ENCODE measurements at regions not wholly inside any gene's neighbourhood (a gene's known extent, or its start where the extent isn't known, plus 50 kb on each side); places are given as distances from the start of the nearest gene placed in this dataset.

DNA sequence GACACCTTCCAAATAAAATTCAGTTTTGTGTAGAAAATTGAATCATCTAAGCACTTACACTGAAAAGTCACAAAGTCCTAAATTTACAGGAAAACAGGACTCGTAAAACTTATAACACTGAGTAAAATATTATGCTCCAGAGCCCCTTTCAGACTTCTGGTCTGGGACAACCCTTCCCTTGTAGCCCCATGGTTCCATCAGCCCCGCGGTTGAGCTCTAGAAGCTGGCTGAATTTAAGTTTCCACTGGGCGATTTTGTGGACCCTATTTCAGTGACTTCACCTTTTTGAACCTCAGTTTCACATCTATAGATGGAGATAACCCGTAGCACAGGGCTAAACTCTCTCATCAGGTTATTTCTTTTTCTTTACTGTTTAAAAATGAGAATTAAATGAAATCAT is 117.7 kb upstream of the BACH2 start:
- no peaks in the 10 kb centered on the region for H3K36me3 ChIP-seq (ENCODE audit: insufficient read depth, low read length)
- no peak overlapping the region for H3K4me3 ChIP-seq (ENCODE audit: low read length)
- H3K27me3 ChIP-seq (ENCODE audit: control insufficient read depth, insufficient read depth, low read length) = peaks cover 32% of the 10 kb centered on the region
- no peaks in the 10 kb centered on the region for H3K9me3 ChIP-seq (replicated peaks; ENCODE audit: low read length)
- no peak overlapping the region for H3K4me2 ChIP-seq (ENCODE audit: low read length)
- H3K9ac ChIP-seq (ENCODE audit: low read depth, low read length) = no peak overlapping the region
- peaks cover 7% of the 10 kb centered on the region for H3K4me1 ChIP-seq (ENCODE audit: control insufficient read depth, insufficient read depth, low read length)

DNA sequence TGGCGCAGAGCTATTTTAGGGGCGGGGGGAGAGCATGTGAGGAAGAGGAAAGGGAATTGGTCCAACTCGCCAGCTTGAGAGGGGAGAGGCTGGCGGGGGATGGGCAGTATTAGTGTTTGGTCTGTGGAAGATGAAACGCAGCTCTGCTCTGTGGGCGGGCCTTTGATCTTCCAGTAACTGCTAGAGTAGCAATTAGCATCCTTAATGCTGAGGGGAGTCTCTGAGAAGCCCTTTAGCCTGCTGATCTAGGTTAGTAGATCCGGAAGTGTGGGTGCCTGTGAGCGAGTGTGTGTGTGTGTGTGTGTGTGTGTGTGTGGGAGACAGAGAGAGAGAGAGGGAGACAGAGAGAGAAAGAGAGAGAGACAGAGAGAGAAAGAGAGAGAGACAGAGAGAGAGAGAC is 117.2 kb upstream of the BACH2 start:
- no peaks in the 10 kb centered on the region for H3K36me3 ChIP-seq (ENCODE audit: insufficient read depth, low read length)
- H3K4me3 ChIP-seq (ENCODE audit: low read length) = peak overlapping the region; percentile 32
- H3K27me3 ChIP-seq (ENCODE audit: control insufficient read depth, insufficient read depth, low read length) = peaks cover 32% of the 10 kb centered on the region
- H3K9me3 ChIP-seq (replicated peaks; ENCODE audit: low read length) = no peaks in the 10 kb centered on the region
- H3K9ac ChIP-seq (ENCODE audit: low read depth, low read length) = no peak overlapping the region
- peaks cover 7% of the 10 kb centered on the region for H3K4me1 ChIP-seq (ENCODE audit: control insufficient read depth, insufficient read depth, low read length)
- H3K4me2 ChIP-seq (ENCODE audit: low read length) = peak overlapping the region; percentile 66

DNA sequence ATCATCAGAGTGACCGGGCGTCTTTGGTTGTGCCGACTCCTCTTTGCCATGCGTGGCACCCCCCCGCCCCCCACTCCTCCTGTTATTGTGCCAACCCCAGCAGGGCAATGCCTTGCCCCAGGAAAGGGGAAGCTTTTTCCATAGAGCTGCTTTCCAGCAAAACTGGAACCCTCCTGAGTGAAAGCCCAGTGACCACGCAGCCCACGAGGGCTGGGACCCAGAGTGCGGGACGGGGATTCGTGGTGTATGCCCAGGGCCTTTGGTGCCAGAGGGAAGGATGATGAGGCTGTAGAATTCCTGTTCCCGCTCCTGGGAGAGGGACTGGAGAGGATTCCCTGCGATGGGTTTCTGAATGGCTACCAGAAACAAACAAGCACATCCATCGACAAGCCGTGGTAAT is 116.8 kb upstream of the BACH2 start:
- Histone ChIP-seq H3K4me1 (ENCODE audit: control insufficient read depth, insufficient read depth, low read length) (peaks cover 7% of the 10 kb centered on the region), H3K36me3 (ENCODE audit: insufficient read depth, low read length) (no peaks in the 10 kb centered on the region), H3K4me3 (ENCODE audit: low read length) (peak overlapping the region; percentile 32), H3K27me3 (ENCODE audit: control insufficient read depth, insufficient read depth, low read length) (peaks cover 32% of the 10 kb centered on the region), H3K4me2 (ENCODE audit: low read length) (peak overlapping the region; percentile 66), H3K9me3 (replicated peaks; ENCODE audit: low read length) (no peaks in the 10 kb centered on the region), H3K9ac (ENCODE audit: low read depth, low read length) (no peak overlapping the region)

GRCh38 chr6:90412538-90413369 is 116.1 kb upstream of the BACH2 start:
- no peak overlapping the region for H3K4me2 ChIP-seq (ENCODE audit: low read length)

GRCh38 chr6:90411292-90411781 is 114.7 kb upstream of the BACH2 start:
- Histone ChIP-seq H3K4me2 (ENCODE audit: low read length) (no peak overlapping the region), H3K4me1 (ENCODE audit: control insufficient read depth, insufficient read depth, low read length) (peaks cover 7% of the 10 kb centered on the region), H3K27me3 (ENCODE audit: control insufficient read depth, insufficient read depth, low read length) (peaks cover 20% of the 10 kb centered on the region), H3K4me3 (ENCODE audit: low read length) (no peak overlapping the region), H3K9ac (ENCODE audit: low read depth, low read length) (no peak overlapping the region), H3K9me3 (replicated peaks; ENCODE audit: low read length) (no peaks in the 10 kb centered on the region), H3K36me3 (ENCODE audit: insufficient read depth, low read length) (no peaks in the 10 kb centered on the region)

More at GRCh38 chr6:90412538-90413369, 116.1 kb upstream of the BACH2 start:
- Histone ChIP-seq H3K9ac (ENCODE audit: low read depth, low read length) (no peak overlapping the region), H3K36me3 (ENCODE audit: insufficient read depth, low read length) (no peaks in the 10 kb centered on the region), H3K4me3 (ENCODE audit: low read length) (no peak overlapping the region), H3K27me3 (ENCODE audit: control insufficient read depth, insufficient read depth, low read length) (peaks cover 27% of the 10 kb centered on the region), H3K4me1 (ENCODE audit: control insufficient read depth, insufficient read depth, low read length) (peaks cover 7% of the 10 kb centered on the region), H3K9me3 (replicated peaks; ENCODE audit: low read length) (no peaks in the 10 kb centered on the region)

GRCh38 chr6:90409700-90410099 is 113.1 kb upstream of the BACH2 start:
- Histone ChIP-seq H3K36me3 (ENCODE audit: insufficient read depth, low read length) (no peaks in the 10 kb centered on the region), H3K4me1 (ENCODE audit: control insufficient read depth, insufficient read depth, low read length) (peaks cover 7% of the 10 kb centered on the region), H3K9ac (ENCODE audit: low read depth, low read length) (no peak overlapping the region), H3K27me3 (ENCODE audit: control insufficient read depth, insufficient read depth, low read length) (peaks cover 12% of the 10 kb centered on the region), H3K4me2 (ENCODE audit: low read length) (no peak overlapping the region), H3K9me3 (replicated peaks; ENCODE audit: low read length) (no peaks in the 10 kb centered on the region), H3K4me3 (ENCODE audit: low read length) (no peak overlapping the region)

DNA sequence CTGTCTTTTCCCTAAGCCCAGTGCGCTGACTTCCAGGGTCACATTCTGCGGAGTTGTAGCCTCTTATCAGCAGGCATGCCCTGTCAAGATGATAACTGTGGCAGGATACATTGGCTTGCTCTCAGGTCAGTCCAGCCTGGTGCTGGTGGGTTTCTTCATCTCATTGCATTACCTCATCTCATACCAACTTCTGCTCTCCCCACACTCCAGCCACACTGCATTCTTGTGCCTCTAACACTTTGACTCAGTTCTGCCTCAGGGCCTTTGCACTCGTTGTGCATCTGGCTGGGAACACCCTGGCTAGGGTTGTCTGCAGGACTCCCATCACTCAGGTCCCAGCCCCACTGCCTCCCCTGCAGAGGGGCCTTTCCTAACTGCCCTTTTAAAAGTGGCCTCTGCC is 110.3 kb upstream of the BACH2 start:
- Histone ChIP-seq H3K36me3 (ENCODE audit: insufficient read depth, low read length) (no peaks in the 10 kb centered on the region), H3K9me3 (replicated peaks; ENCODE audit: low read length) (no peaks in the 10 kb centered on the region), H3K4me3 (ENCODE audit: low read length) (no peak overlapping the region), H3K4me2 (ENCODE audit: low read length) (no peak overlapping the region), H3K9ac (ENCODE audit: low read depth, low read length) (no peak overlapping the region), H3K27me3 (ENCODE audit: control insufficient read depth, insufficient read depth, low read length) (peaks cover 30% of the 10 kb centered on the region), H3K4me1 (ENCODE audit: control insufficient read depth, insufficient read depth, low read length) (peaks cover 6% of the 10 kb centered on the region)

GRCh38 chr6:90406142-90406794 is 109.6 kb upstream of the BACH2 start:
- H3K4me3 ChIP-seq (ENCODE audit: low read length) = no peak overlapping the region
- no peak overlapping the region for H3K4me2 ChIP-seq (ENCODE audit: low read length)
- peaks cover 30% of the 10 kb centered on the region for H3K27me3 ChIP-seq (ENCODE audit: control insufficient read depth, insufficient read depth, low read length)
- H3K9ac ChIP-seq (ENCODE audit: low read depth, low read length) = no peak overlapping the region
- H3K4me1 ChIP-seq (ENCODE audit: control insufficient read depth, insufficient read depth, low read length) = peaks cover 6% of the 10 kb centered on the region
- H3K36me3 ChIP-seq (ENCODE audit: insufficient read depth, low read length) = no peaks in the 10 kb centered on the region
- H3K9me3 ChIP-seq (replicated peaks; ENCODE audit: low read length) = no peaks in the 10 kb centered on the region

- no peak overlapping the region for H3K4me2 ChIP-seq (ENCODE audit: low read length)
- peaks cover 49% of the 10 kb centered on the region for H3K27me3 ChIP-seq (ENCODE audit: control insufficient read depth, insufficient read depth, low read length)
- no peak overlapping the region for H3K9ac ChIP-seq (ENCODE audit: low read depth, low read length)
- no peaks in the 10 kb centered on the region for H3K36me3 ChIP-seq (ENCODE audit: insufficient read depth, low read length)
- no peak overlapping the region for H3K4me3 ChIP-seq (ENCODE audit: low read length)
- peaks cover 6% of the 10 kb centered on the region for H3K4me1 ChIP-seq (ENCODE audit: control insufficient read depth, insufficient read depth, low read length)
- no peaks in the 10 kb centered on the region for H3K9me3 ChIP-seq (replicated peaks; ENCODE audit: low read length)
Measured at GRCh38 chr6:90403489-90404381, 107.1 kb upstream of the BACH2 start.

GRCh38 chr6:90402831-90403192 is 106.2 kb upstream of the BACH2 start:
- no peak overlapping the region for H3K4me2 ChIP-seq (ENCODE audit: low read length)
- H3K36me3 ChIP-seq (ENCODE audit: insufficient read depth, low read length) = no peaks in the 10 kb centered on the region
- peaks cover 6% of the 10 kb centered on the region for H3K4me1 ChIP-seq (ENCODE audit: control insufficient read depth, insufficient read depth, low read length)
- no peak overlapping the region for H3K9ac ChIP-seq (ENCODE audit: low read depth, low read length)
- H3K9me3 ChIP-seq (replicated peaks; ENCODE audit: low read length) = no peaks in the 10 kb centered on the region
- H3K27me3 ChIP-seq (ENCODE audit: control insufficient read depth, insufficient read depth, low read length) = peaks cover 58% of the 10 kb centered on the region
- no peak overlapping the region for H3K4me3 ChIP-seq (ENCODE audit: low read length)
